ENCODE measurements at regions not wholly inside any gene's neighbourhood (a gene's known extent, or its start where the extent isn't known, plus 50 kb on each side); places are given as distances from the start of the nearest gene placed in this dataset.

GRCh38 chr4:160233141-160233540 is 1130.3 kb downstream of the RAPGEF2 start:
- TF ChIP-seq, protein P1, sequence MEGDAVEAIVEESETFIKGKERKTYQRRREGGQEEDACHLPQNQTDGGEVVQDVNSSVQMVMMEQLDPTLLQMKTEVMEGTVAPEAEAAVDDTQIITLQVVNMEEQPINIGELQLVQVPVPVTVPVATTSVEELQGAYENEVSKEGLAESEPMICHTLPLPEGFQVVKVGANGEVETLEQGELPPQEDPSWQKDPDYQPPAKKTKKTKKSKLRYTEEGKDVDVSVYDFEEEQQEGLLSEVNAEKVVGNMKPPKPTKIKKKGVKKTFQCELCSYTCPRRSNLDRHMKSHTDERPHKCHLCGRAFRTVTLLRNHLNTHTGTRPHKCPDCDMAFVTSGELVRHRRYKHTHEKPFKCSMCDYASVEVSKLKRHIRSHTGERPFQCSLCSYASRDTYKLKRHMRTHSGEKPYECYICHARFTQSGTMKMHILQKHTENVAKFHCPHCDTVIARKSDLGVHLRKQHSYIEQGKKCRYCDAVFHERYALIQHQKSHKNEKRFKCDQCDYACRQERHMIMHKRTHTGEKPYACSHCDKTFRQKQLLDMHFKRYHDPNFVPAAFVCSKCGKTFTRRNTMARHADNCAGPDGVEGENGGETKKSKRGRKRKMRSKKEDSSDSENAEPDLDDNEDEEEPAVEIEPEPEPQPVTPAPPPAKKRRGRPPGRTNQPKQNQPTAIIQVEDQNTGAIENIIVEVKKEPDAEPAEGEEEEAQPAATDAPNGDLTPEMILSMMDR (IDR thresholded peaks at IDR 0.05), result no peak
- Mint-ChIP-seq H3K4me1 (ENCODE audit: low read depth) (no peaks in the 10 kb centered on the region), H3K36me3 (ENCODE audit: low read depth) (no peaks in the 10 kb centered on the region), H3K27ac (ENCODE audit: unreplicated experiment) (no peak overlapping the region), H3K9me3 (ENCODE audit: low read depth) (no peaks in the 10 kb centered on the region), H3K4me3 (ENCODE audit: unreplicated experiment) (no peak overlapping the region), H3K27me3 (ENCODE audit: low read depth) (peaks cover 2% of the 10 kb centered on the region)
- DNase-seq (ENCODE audit: low spot score), result no peak

- no peaks in the 10 kb centered on the region for H3K27me3 Mint-ChIP-seq (ENCODE audit: low read depth)
- H3K27ac Mint-ChIP-seq (ENCODE audit: unreplicated experiment), result no peak overlapping the region
- no peak overlapping the region for H3K4me3 Mint-ChIP-seq (ENCODE audit: unreplicated experiment)
These were observed 1132.4 kb downstream of the RAPGEF2 start for GRCh38 chr4:160235285-160235684.

DNA sequence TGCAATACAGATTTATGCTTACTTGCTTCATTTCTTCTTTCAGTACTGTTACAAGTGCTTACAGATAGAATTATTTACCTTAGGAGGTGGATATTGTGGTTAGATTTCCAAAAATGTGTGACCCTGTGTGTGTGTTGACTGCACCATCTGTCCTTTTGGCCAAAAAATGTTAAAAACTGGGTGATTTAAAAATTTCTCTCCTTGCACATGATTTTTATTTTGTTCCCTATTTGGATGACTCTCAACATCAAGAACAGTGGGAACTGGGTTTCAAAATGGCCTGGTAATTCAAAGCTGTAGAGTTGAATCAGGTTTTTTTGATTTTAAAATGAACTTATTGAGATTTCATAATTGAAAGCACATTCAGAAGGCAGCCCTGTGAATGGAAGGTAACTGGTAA is 1132.9 kb downstream of the RAPGEF2 start:
- TF ChIP-seq, protein P1 (IDR thresholded peaks at IDR 0.05), result no peak
- Mint-ChIP-seq H3K4me3 (ENCODE audit: unreplicated experiment) (no peak overlapping the region), H3K27ac (ENCODE audit: unreplicated experiment) (no peak overlapping the region)

More at GRCh38 chr4:160235285-160235684, 1132.4 kb downstream of the RAPGEF2 start:
- no peaks in the 10 kb centered on the region for H3K4me1 Mint-ChIP-seq (ENCODE audit: low read depth)
- peaks cover 1% of the 10 kb centered on the region for H3K9me3 Mint-ChIP-seq (ENCODE audit: low read depth)
- no peak for DNase-seq (ENCODE audit: low spot score)
- TF ChIP-seq, protein P1 (IDR thresholded peaks at IDR 0.05), result no peak
- no peaks in the 10 kb centered on the region for H3K36me3 Mint-ChIP-seq (ENCODE audit: low read depth)

DNA sequence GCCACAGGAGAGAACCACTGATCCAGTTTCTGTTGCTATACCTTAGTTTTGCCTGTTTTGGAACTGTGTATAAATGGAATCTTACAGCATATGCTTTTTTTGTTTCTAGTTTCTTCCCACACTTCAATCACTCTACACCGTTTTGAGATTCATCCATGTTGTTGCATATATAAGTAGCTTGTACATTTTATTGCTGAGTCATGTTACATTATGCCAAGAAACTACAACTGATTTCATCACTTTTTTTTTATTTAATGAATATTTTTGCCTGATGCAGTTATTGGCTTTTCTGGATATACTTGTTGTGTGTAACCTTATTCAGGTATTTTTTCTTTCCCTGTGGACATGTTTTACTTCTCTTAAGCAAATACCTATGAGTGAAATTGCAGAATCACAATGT is 1135.9 kb downstream of the RAPGEF2 start:
- H3K4me1 Mint-ChIP-seq (ENCODE audit: low read depth), result no peaks in the 10 kb centered on the region
- peaks cover 18% of the 10 kb centered on the region for H3K9me3 Mint-ChIP-seq (ENCODE audit: low read depth)
- no peaks in the 10 kb centered on the region for H3K36me3 Mint-ChIP-seq (ENCODE audit: low read depth)
- no peaks in the 10 kb centered on the region for H3K27me3 Mint-ChIP-seq (ENCODE audit: low read depth)
- no peak for DNase-seq (ENCODE audit: low spot score)
- TF ChIP-seq, protein P1 (IDR thresholded peaks at IDR 0.05), result no peak
- H3K27ac Mint-ChIP-seq (ENCODE audit: unreplicated experiment), result no peak overlapping the region
- H3K4me3 Mint-ChIP-seq (ENCODE audit: unreplicated experiment), result no peak overlapping the region

More for the DNA sequence above, 1132.9 kb downstream of the RAPGEF2 start:
- Mint-ChIP-seq H3K27me3 (ENCODE audit: low read depth) (no peaks in the 10 kb centered on the region), H3K9me3 (ENCODE audit: low read depth) (peaks cover 5% of the 10 kb centered on the region), H3K36me3 (ENCODE audit: low read depth) (no peaks in the 10 kb centered on the region), H3K4me1 (ENCODE audit: low read depth) (no peaks in the 10 kb centered on the region)
- DNase-seq (ENCODE audit: low spot score), result no peak

DNA sequence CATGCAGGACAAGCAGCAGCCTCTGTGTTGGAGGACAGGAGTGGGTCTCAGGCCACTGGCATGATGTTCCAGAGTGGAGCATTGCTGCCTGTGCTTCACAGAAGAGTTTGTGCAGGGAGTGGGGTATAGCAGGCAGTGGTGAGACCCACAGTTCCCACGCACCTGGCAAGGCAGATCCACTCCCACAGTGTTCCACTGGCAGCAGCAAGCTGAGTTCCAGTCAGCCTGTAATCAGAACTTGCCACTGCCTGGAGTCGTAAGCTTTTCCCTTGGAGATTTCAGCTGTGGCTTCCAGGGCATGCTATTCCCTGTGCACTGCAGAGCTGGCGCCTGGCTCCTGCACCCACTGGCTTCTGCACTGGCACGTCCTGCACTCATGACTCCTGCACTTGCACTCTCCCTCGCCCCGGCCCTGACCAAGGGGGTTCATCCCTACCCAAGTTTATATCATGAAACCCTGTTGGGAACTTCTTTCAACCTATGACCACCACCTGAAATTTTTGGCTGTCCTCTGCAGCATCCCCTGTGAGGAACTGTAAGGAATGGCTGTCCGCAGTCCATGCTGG is 1144.3 kb downstream of the RAPGEF2 start:
- Mint-ChIP-seq H3K36me3 (ENCODE audit: low read depth) (peaks cover 4% of the 10 kb centered on the region), H3K4me1 (ENCODE audit: low read depth) (no peaks in the 10 kb centered on the region), H3K27me3 (ENCODE audit: low read depth) (peaks cover 7% of the 10 kb centered on the region), H3K4me3 (ENCODE audit: unreplicated experiment) (no peak overlapping the region), H3K9me3 (ENCODE audit: low read depth) (peaks cover 18% of the 10 kb centered on the region), H3K27ac (ENCODE audit: unreplicated experiment) (no peak overlapping the region)
- DNase-seq (ENCODE audit: low spot score), result no peak
- TF ChIP-seq, protein P1 (IDR thresholded peaks at IDR 0.05), result no peak
